ENCODE measurements at regions not wholly inside any gene's neighbourhood (a gene's known extent, or its start where the extent isn't known, plus 50 kb on each side); places are given as distances from the start of the nearest gene placed in this dataset.

GRCh38 chr2:109710505-109711229 lies 83.4 kb upstream of the RGPD5 start:
- TF ChIP-seq POLR2A (IDR thresholded peaks at IDR 0.05) = no peak
- no peak for TF ChIP-seq CTCF (IDR thresholded peaks at IDR 0.05)
- TF ChIP-seq POLR2AphosphoS5 (IDR thresholded peaks at IDR 0.05) = no peak
- H3K4me3 ChIP-seq = no peak overlapping the region
- no peak overlapping the region for H3K27ac ChIP-seq
- H3K36me3 ChIP-seq = no peaks in the 10 kb centered on the region
- intact Hi-C loops (cut with DNase I) = no loop called here
- no peaks in the 10 kb centered on the region for H3K27me3 ChIP-seq (replicated peaks; ENCODE audit: insufficient read depth)
- 88% methylated on average over 7 of the region's 7 CpGs for WGBS
- DNase-seq (ENCODE audit: low spot score) = no peak
- no peaks in the 10 kb centered on the region for H3K4me1 ChIP-seq (replicated peaks)
- no peaks in the 10 kb centered on the region for H3K9me3 ChIP-seq

- Histone ChIP-seq H3K27me3 (replicated peaks; ENCODE audit: insufficient read depth) (no peaks in the 10 kb centered on the region), H3K9me3 (no peaks in the 10 kb centered on the region), H3K27ac (no peak overlapping the region), H3K4me1 (replicated peaks) (no peaks in the 10 kb centered on the region), H3K36me3 (no peaks in the 10 kb centered on the region), H3K4me3 (no peak overlapping the region)
- no peak for DNase-seq (ENCODE audit: low spot score)
- intact Hi-C loops (cut with DNase I) = no loop called here
- TF ChIP-seq POLR2AphosphoS5 (IDR thresholded peaks at IDR 0.05) (no peak), CTCF (IDR thresholded peaks at IDR 0.05) (no peak), POLR2A (IDR thresholded peaks at IDR 0.05) (no peak)
- 76% methylated on average over 11 of the region's 11 CpGs for WGBS
Observed at GRCh38 chr2:109711230-109712122, 82.6 kb upstream of the RGPD5 start.

GRCh38 chr2:109712123-109712449 lies 82.0 kb upstream of the RGPD5 start:
- Histone ChIP-seq H3K27ac (no peak overlapping the region), H3K27me3 (replicated peaks; ENCODE audit: insufficient read depth) (no peaks in the 10 kb centered on the region), H3K4me1 (replicated peaks) (no peaks in the 10 kb centered on the region), H3K4me3 (no peak overlapping the region), H3K9me3 (no peaks in the 10 kb centered on the region), H3K36me3 (no peaks in the 10 kb centered on the region)
- DNase-seq (ENCODE audit: low spot score) = no peak
- TF ChIP-seq POLR2AphosphoS5 (IDR thresholded peaks at IDR 0.05) (no peak), POLR2A (IDR thresholded peaks at IDR 0.05) (no peak), CTCF (IDR thresholded peaks at IDR 0.05) (no peak)
- 85% methylated on average over 2 of the region's 2 CpGs for WGBS
- intact Hi-C loops (cut with DNase I) = no loop called here

GRCh38 chr2:109712746-109713145 lies 81.4 kb upstream of the RGPD5 start:
- intact Hi-C loops (cut with DNase I) = no loop called here
- DNase-seq (ENCODE audit: low spot score) = no peak
- no peaks in the 10 kb centered on the region for H3K9me3 ChIP-seq
- H3K27me3 ChIP-seq (replicated peaks; ENCODE audit: insufficient read depth) = no peaks in the 10 kb centered on the region
- no peak for TF ChIP-seq POLR2AphosphoS5 (IDR thresholded peaks at IDR 0.05)
- no peak for TF ChIP-seq CTCF (IDR thresholded peaks at IDR 0.05)
- no peak for TF ChIP-seq POLR2A (IDR thresholded peaks at IDR 0.05)
- no peak overlapping the region for H3K4me3 ChIP-seq
- 96% methylated on average over 5 of the region's 5 CpGs for WGBS
- H3K36me3 ChIP-seq = no peaks in the 10 kb centered on the region
- no peaks in the 10 kb centered on the region for H3K4me1 ChIP-seq (replicated peaks)
- H3K27ac ChIP-seq = no peak overlapping the region

All from prostate gland (tissue), 2 donors.